GM18870 (cell line): ENCODE measurements at regions not wholly inside any gene's neighbourhood (a gene's known extent, or its start where the extent isn't known, plus 50 kb on each side); places are given as distances from the start of the nearest gene placed in this dataset.
"Not testable (repeated sequence)": the region's sequence is repeated elsewhere in the genome, so short reads cannot be mapped to it uniquely, and the experiment has no call there.

Experiments
- ATAC-seq: cut with Tn5 transposase; IDR thresholded peaks from one replicate; pipeline ENCODE4 v1.9.1; 2021; ENCODE audit warnings: moderate library complexity; ENCODE audit not compliant: unreplicated experiment

DNA sequence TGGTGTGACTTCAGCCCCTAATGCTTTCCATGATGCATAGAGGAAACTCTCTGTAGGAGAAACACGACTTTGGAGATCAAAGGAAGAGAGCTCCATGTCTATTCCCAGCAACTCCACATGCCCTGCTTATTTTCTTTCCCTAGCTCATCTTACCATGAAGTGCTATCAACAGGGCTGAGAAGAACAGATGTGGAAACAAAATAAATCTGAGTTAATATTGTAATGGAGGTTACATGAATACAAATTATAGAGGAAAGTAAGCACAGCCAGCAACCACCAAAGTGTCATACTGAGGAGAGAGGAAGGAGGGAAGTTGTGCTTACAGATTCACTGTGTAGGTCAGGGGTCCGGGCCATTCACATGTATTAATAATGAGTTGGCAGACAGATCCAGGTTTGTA is 157.5 kb downstream of the RFPL4B start:
- no peak for ATAC-seq

DNA sequence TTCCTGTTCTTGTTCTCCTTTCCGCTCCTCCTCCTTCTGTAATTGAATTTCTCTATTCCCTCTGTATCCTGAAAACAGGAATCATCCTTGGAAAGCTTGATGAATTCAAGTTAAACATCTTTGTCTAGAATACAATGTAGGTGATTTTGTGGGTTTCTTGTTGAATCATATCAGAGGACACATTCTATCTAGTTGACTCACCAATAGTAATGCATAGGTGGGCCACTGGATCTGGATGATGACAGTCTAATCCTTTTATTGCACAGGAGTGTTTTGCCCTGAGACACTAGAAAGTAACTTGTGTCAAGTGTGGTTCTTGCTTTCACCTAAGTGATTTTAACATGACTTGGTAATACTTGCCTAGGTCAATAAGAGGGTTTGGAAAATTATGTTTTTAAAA is 164.3 kb downstream of the RFPL4B start:
- ATAC-seq = no peak

- no peak for ATAC-seq
Measured at GRCh38 chr6:112513175-112513574, 166.0 kb downstream of the RFPL4B start.

GRCh38 chr6:112522587-112522986 is 175.5 kb downstream of the RFPL4B start:
- peak; percentile 60 for ATAC-seq

- ATAC-seq = no peak
Measured at GRCh38 chr6:112524071-112524470, 176.9 kb downstream of the RFPL4B start.

DNA sequence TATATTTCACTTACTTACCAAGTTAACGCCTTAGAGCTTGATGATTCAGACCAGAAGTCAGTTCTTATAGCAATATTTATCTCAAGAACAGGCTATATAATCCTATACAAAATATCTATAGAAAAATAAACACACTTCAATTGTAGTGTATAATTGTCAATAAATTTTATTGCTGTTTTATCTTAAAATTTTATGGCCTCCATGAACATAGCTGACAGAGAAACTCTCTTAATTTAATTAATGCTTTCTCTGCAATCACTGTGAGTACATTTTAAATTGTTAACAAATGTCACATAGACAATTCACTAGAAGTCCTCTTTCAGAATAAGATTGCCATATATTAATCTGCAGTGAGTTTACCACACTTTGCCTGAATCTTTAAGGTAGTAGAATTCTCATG is 178.6 kb downstream of the RFPL4B start:
- ATAC-seq = no peak

GRCh38 chr6:112526594-112526993 is 179.5 kb downstream of the RFPL4B start:
- no peak for ATAC-seq

DNA sequence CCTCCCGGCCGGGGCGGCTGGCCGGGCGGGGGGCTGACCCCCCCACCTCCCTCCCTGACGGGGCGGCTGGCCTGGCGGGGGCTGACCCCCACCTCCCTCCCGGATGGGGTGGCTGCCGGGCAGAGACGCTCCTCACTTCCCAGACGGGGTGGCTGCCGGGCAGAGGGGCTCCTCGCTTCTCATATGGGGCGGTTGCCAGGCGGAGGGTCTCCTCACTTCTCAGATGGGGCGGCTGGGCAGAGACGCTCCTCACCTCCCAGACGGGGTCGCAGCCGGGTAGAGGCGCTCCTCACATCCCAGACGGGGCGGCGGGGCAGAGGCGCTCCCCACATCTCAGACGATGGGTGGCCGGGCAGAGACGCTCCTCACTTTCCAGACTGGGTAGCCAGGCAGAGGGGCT is 181.2 kb downstream of the RFPL4B start:
- ATAC-seq = not testable (repeated sequence)

- no peak for ATAC-seq
Measured at GRCh38 chr6:112535816-112536215, 188.7 kb downstream of the RFPL4B start.

DNA sequence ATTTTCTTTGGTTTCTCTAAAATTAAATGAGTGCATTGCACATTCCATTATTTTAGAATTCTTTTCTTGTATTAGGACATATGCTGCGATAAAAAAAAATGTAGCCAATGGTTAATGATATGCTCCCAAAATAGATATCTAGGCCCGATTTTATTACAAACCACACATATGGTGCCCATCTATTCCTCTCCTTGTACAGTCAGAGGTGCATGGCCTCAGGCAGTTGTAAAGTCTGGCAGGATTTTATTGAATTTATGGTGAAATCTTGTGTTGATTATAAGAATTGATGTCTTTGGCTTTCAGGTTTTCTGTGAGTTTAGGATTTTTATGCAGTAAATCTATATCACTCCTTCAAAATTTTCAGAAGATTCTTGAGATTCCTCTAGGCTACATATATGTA is 192.2 kb downstream of the RFPL4B start:
- no peak for ATAC-seq

GRCh38 chr6:112541847-112542246 is 194.7 kb downstream of the RFPL4B start:
- not testable (repeated sequence) for ATAC-seq

GRCh38 chr6:112547321-112548085 is 200.4 kb downstream of the RFPL4B start:
- ATAC-seq = not testable (repeated sequence)

DNA sequence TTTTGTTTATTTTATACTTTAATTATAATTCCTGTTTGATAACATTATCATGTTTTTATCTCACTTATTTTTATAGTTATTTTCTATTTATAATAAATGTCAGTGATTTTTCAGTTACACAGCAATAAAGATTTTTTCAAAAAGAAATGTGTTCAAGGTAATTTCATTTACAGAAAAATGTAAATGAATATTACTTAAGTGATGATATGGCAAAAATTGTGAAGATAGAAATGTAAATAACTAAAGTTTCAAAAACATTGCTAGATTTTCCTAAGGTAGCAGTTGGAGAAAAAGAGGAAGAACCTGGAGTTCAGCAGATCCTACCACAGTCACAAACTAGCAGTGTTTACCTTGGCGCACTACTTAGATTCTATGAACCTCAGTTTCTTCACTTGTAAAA is 202.6 kb downstream of the RFPL4B start:
- no peak for ATAC-seq

GRCh38 chr6:112557435-112557834 is 210.3 kb downstream of the RFPL4B start:
- no peak for ATAC-seq

GRCh38 chr6:112557961-112558360 is 210.8 kb downstream of the RFPL4B start:
- no peak for ATAC-seq

DNA sequence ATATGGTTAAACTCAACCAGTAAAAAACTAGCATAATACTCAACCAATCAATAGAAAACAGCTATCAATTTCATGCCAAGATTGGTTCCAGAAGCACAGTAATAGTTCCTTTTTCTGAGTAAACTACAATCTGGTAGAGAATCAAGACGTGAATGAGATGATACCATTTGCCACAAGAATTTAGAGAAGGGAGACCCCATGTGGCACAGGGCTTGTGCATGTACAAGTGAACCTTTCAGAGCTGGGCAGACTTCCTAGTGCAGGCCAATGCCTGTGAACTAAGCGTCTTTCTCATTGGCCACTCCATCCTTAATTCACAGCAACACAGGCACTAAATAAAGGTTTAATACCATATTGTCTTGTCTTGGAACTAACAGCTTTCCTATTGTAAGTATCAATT is 213.5 kb downstream of the RFPL4B start:
- no peak for ATAC-seq

DNA sequence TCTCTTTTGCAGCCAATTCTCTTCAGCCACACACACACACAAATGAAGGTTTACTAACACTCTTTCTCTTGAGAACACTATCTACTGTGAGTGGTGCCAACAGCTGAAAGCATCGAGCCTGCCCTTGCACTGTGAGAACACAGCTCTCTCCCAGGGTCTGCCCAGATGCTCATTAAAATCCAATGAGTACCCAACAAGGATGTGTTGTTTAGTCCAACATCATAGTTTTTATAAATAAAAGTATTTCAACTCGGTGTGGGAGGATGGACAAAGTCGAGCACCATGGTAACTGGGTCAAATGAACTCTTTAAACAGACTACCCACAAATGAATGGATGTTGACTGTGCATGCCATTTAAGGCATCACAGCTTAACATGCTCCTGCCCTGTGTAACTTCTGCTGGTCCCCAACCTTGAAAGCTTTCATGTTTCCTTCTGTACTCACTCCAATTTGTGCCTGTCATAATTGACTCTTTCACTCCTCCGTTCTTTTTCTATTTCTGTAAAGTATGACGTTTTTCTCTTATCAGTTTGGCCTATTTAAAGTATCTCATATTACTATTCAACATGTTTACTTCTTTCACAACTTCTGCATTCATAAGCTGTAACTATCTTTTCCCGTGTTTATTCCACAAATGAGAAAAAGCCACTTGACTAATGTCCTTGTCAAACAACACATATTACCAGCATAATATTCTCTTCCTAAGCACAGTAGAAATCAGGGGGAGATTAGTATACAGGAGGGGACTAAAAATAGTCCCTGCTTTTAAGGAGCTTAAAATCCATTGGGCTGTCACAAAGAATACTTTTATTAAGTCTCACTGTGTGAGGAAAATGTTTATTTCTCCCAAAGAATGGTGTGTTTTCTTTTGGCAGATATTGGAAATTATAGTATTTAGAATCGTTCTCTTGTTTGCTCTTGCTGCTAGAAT is 215.4 kb downstream of the RFPL4B start:
- ATAC-seq = no peak

GRCh38 chr6:112563368-112563767 is 216.2 kb downstream of the RFPL4B start:
- no peak for ATAC-seq

GRCh38 chr6:112568066-112568465 is 220.9 kb downstream of the RFPL4B start:
- no peak for ATAC-seq

- ATAC-seq = no peak
Measured at GRCh38 chr6:112571488-112572270, 224.5 kb downstream of the RFPL4B start.

DNA sequence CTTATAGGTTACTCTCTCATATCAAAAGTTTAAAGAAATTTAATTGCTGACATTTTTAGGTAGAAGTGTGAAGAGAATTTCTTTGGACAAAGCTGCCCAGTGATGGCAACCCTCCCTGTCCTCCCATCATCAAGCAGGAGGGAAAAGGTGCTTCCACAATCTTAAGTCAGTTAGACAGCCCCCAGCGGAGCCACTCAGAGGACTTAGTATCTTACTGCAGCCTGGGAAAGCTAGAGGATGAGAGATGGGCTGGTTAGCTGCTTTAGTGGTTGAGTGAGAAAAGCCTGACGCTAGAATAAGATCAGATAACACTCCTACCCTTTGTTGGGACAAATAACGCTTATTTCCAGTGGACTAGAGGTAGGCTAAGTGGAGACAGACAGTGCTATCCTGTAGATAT is 227.1 kb downstream of the RFPL4B start:
- no peak for ATAC-seq
